SH-SY5Y (cell line): ENCODE measurements at regions not wholly inside any gene's neighbourhood (a gene's known extent, or its start where the extent isn't known, plus 50 kb on each side); places are given as distances from the start of the nearest gene placed in this dataset.

Source experiments
- GATA2 ChIP-seq: IDR thresholded peaks from 2 replicates; pipeline ENCODE4 v1.6.1; 2011; ENCODE audit warnings: mild to moderate bottlenecking, low read depth, low read length
- GATA3 ChIP-seq: IDR thresholded peaks from 2 replicates; pipeline ENCODE4 v1.6.1; 2011; ENCODE audit warnings: low read depth, mild to moderate bottlenecking, low read length, moderate library complexity

DNA sequence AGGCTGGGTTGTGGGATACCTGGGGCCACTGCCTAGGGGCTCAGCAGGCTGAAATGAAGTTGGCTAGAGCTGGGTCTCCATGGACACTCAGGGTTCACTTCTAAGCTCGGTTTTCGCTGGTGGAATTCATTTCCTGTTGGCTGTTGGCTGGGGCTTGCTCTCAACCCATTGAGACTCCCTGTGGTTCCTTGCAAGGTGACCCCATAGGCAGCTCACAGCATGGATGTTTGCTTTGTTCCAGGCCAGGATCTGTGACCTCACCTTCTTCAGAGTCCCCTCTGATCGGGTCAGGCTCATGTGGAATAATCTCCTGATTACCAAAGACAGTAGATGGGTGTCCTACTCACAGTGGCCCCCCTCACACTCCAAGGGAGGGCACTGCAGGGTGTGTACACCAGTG is 229.3 kb downstream of the QKI start:
- TF ChIP-seq GATA2: no peak
- no peak for TF ChIP-seq GATA3
